ENCODE measurements at regions not wholly inside any gene's neighbourhood (a gene's known extent, or its start where the extent isn't known, plus 50 kb on each side); places are given as distances from the start of the nearest gene placed in this dataset.

- DNase-seq (ENCODE audit: low read depth): no peak
- no peak for TF ChIP-seq CTCF (IDR thresholded peaks at IDR 0.05; ENCODE audit: insufficient read depth, low read length)
- H3K4me3 ChIP-seq (ENCODE audit: low read depth, low read length): no peak overlapping the region
Measured at GRCh38 chr16:65519402-65519801, 397.5 kb upstream of the CDH11 start.

- no peak overlapping the region for H3K4me3 ChIP-seq (ENCODE audit: low read depth, low read length)
- no peak for DNase-seq (ENCODE audit: low read depth)
- TF ChIP-seq CTCF (IDR thresholded peaks at IDR 0.05; ENCODE audit: insufficient read depth, low read length): no peak
Measured at GRCh38 chr16:65515193-65515592, 393.3 kb upstream of the CDH11 start.

DNA sequence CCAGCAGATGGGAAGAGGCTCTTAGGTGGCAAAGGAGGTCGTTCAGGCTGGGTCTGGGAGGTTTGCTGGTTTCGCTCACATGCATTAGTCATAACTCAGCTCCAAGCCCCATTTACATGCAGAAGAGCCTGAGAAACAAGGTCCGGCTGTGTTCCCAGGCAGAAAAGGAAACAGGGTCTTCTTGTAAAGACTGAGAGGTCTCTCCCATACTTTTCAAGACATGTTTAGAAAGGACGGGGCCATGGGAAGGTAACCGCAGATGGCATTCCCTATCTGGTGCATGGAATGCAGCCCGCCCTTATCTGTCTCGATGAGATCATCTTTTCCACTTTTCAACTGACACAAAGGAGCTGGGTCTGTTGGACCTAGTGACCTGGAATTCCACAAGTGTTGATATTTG, 389.0 kb upstream of the CDH11 start:
- no peak overlapping the region for H3K4me3 ChIP-seq (ENCODE audit: low read depth, low read length)
- no peak for DNase-seq (ENCODE audit: low read depth)
- no peak for TF ChIP-seq CTCF (IDR thresholded peaks at IDR 0.05; ENCODE audit: insufficient read depth, low read length)

DNA sequence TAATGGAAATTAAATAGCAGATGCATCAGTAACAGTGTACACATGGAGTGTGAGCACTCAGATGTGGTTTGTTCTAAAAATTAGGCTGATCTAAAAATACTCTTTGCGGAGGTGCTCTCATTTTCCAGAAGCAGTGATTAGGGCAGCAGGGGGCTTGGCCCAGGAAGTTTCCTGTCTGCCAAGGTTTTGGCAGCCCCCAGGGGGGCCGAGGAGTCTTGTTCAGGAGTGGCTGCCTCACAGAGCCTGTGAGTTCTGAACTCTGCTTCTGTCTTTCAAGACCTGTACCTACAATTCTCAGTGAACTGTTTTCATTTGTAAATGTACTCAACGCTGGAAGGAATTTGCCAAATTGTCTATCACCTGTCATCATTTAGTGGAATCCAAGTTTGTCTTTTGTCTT, 388.4 kb upstream of the CDH11 start:
- no peak for TF ChIP-seq CTCF (IDR thresholded peaks at IDR 0.05; ENCODE audit: insufficient read depth, low read length)
- DNase-seq (ENCODE audit: low read depth): no peak
- H3K4me3 ChIP-seq (ENCODE audit: low read depth, low read length): no peak overlapping the region

GRCh38 chr16:65509172-65509571, 387.3 kb upstream of the CDH11 start:
- no peak for TF ChIP-seq CTCF (IDR thresholded peaks at IDR 0.05; ENCODE audit: insufficient read depth, low read length)
- no peak overlapping the region for H3K4me3 ChIP-seq (ENCODE audit: low read depth, low read length)
- no peak for DNase-seq (ENCODE audit: low read depth)

GRCh38 chr16:65500919-65501318, 379.1 kb upstream of the CDH11 start:
- no peak for TF ChIP-seq CTCF (IDR thresholded peaks at IDR 0.05; ENCODE audit: insufficient read depth, low read length)
- DNase-seq (ENCODE audit: low read depth): no peak
- H3K4me3 ChIP-seq (ENCODE audit: low read depth, low read length): no peak overlapping the region

DNA sequence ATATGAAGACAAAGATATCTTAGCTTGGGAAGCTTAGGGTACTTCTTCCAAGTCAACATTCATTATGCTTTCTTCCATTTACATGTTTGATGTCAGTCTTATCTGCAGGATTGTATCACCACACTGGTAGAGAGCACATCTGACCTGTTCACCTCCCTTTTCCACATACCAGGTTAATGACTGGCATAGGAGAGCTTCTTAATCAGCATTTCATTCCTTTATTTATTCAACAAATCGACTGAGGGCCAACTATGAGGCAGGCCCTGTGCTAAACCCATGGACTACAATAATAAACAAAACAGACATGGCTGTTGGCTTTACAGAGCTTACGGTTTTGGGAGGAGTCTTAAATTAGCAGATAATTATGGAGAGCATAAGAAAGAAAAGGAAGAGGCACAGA, 378.1 kb upstream of the CDH11 start:
- no peak overlapping the region for H3K4me3 ChIP-seq (ENCODE audit: low read depth, low read length)
- no peak for DNase-seq (ENCODE audit: low read depth)
- no peak for TF ChIP-seq CTCF (IDR thresholded peaks at IDR 0.05; ENCODE audit: insufficient read depth, low read length)

Data from fibroblast of the aortic adventitia (primary cell).